ENCODE measurements at regions not wholly inside any gene's neighbourhood (a gene's known extent, or its start where the extent isn't known, plus 50 kb on each side); places are given as distances from the start of the nearest gene placed in this dataset.
"Not testable (repeated sequence)": the region's sequence is repeated elsewhere in the genome, so short reads cannot be mapped to it uniquely, and the experiment has no call there.

DNA sequence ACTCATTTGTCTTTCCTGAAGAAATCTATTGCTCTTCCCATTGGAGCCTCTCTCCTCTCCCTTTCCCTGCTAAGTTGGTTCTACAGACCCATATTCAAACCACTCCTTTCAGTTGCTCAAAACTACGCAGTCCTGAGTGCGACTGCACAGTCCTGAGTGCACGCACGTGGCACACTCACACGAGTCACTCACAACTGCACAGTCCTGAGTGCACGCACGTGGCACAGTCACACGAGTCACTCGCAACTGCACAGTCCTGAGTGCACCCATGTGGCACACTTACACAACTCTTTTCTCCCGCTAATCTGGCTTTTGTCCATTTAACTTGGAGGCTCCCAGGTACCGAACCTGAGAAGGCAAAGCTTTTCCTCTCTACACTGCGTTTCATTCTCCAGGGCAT is 159.7 kb downstream of the RNASET2 start:
- Histone ChIP-seq H3K9me3 (ENCODE audit: insufficient read depth, low read length) (no peaks in the 10 kb centered on the region), H3K27me3 (ENCODE audit: low read length) (no peaks in the 10 kb centered on the region), H3F3A (ENCODE audit: insufficient read depth) (no peaks in the 10 kb centered on the region), H4K20me1 (ENCODE audit: low read depth, low read length) (no peaks in the 10 kb centered on the region), H3K79me2 (ENCODE audit: insufficient read depth, low read length) (no peaks in the 10 kb centered on the region), H3K9ac (ENCODE audit: low read length) (no peak overlapping the region), H3K4me2 (ENCODE audit: low read depth, low read length, poor library complexity, severe bottlenecking) (no peak overlapping the region), H2AFZ (ENCODE audit: low read depth, low read length, severe bottlenecking) (no peak overlapping the region), H3K9me2 (replicated peaks; ENCODE audit: insufficient read depth, low read length) (no peaks in the 10 kb centered on the region), H3K36me3 (ENCODE audit: low read length) (no peaks in the 10 kb centered on the region), H3K27ac (ENCODE audit: low read depth, low read length) (no peak overlapping the region), H3K4me3 (ENCODE audit: insufficient read depth, low read length, poor library complexity, severe bottlenecking) (no peak overlapping the region)
- no peak for TF ChIP-seq EZH2phosphoT487 (conservative IDR thresholded peaks at IDR 0.05; ENCODE audit: low read length)
- TF ChIP-seq, protein P1, sequence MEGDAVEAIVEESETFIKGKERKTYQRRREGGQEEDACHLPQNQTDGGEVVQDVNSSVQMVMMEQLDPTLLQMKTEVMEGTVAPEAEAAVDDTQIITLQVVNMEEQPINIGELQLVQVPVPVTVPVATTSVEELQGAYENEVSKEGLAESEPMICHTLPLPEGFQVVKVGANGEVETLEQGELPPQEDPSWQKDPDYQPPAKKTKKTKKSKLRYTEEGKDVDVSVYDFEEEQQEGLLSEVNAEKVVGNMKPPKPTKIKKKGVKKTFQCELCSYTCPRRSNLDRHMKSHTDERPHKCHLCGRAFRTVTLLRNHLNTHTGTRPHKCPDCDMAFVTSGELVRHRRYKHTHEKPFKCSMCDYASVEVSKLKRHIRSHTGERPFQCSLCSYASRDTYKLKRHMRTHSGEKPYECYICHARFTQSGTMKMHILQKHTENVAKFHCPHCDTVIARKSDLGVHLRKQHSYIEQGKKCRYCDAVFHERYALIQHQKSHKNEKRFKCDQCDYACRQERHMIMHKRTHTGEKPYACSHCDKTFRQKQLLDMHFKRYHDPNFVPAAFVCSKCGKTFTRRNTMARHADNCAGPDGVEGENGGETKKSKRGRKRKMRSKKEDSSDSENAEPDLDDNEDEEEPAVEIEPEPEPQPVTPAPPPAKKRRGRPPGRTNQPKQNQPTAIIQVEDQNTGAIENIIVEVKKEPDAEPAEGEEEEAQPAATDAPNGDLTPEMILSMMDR (IDR thresholded peaks at IDR 0.05; ENCODE audit: insufficient read depth, low read length, poor library complexity, severe bottlenecking): no peak

DNA sequence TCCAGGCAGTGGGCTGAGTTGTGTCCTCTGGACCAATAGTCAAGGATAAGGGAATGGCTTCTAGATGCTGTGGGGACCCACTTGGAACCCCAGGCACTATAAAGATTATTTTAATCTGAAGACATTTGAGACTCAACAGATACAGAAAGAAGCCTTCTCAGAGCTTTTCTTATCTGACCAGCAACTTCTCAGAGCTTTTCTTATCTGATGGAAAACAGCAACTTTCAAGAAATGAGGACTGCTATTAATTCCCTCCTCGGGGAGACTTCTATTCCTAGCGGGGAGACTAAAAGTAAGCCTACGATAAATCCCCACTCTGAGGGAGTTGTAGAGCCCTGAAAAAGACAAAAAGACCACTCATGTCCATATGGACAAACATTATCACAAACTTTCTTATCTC is 160.5 kb downstream of the RNASET2 start:
- TF ChIP-seq, protein P1 (IDR thresholded peaks at IDR 0.05; ENCODE audit: insufficient read depth, low read length, poor library complexity, severe bottlenecking): no peak
- no peak for TF ChIP-seq EZH2phosphoT487 (conservative IDR thresholded peaks at IDR 0.05; ENCODE audit: low read length)
- Histone ChIP-seq H3K4me3 (ENCODE audit: insufficient read depth, low read length, poor library complexity, severe bottlenecking) (no peak overlapping the region), H3K9ac (ENCODE audit: low read length) (no peak overlapping the region), H4K20me1 (ENCODE audit: low read depth, low read length) (no peaks in the 10 kb centered on the region), H3K9me3 (ENCODE audit: insufficient read depth, low read length) (no peaks in the 10 kb centered on the region), H3K4me2 (ENCODE audit: low read depth, low read length, poor library complexity, severe bottlenecking) (no peak overlapping the region), H3F3A (ENCODE audit: insufficient read depth) (no peaks in the 10 kb centered on the region), H3K79me2 (ENCODE audit: insufficient read depth, low read length) (no peaks in the 10 kb centered on the region), H3K9me2 (replicated peaks; ENCODE audit: insufficient read depth, low read length) (no peaks in the 10 kb centered on the region), H3K27me3 (ENCODE audit: low read length) (no peaks in the 10 kb centered on the region), H3K27ac (ENCODE audit: low read depth, low read length) (no peak overlapping the region), H2AFZ (ENCODE audit: low read depth, low read length, severe bottlenecking) (no peak overlapping the region), H3K36me3 (ENCODE audit: low read length) (no peaks in the 10 kb centered on the region)

DNA sequence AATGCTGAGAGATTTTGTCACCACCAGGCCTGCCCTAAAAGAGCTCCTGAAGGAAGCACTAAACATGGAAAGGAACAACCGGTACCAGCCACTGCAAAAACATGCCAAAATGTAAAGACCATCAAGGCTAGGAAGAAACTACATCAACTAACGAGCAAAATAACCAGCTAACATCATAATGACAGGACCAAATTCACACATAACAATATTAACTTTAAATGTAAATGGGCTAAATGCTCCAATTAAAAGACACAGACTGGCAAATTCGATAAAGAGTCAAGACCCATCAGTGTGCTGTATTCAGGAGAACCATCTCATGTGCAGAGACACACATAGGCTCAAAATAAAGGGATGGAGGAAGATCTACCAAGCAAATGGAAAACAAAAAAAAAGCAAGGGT is 163.8 kb upstream of the RPS6KA2 start:
- H3K9me2 ChIP-seq (replicated peaks; ENCODE audit: insufficient read depth, low read length); H3K4me3 ChIP-seq (ENCODE audit: insufficient read depth, low read length, poor library complexity, severe bottlenecking); H3K9me3 ChIP-seq (ENCODE audit: insufficient read depth, low read length); H3K36me3 ChIP-seq (ENCODE audit: low read length); H3K79me2 ChIP-seq (ENCODE audit: insufficient read depth, low read length); H2AFZ ChIP-seq (ENCODE audit: low read depth, low read length, severe bottlenecking); H3K9ac ChIP-seq (ENCODE audit: low read length); H3K4me2 ChIP-seq (ENCODE audit: low read depth, low read length, poor library complexity, severe bottlenecking); H3F3A ChIP-seq (ENCODE audit: insufficient read depth); H3K27ac ChIP-seq (ENCODE audit: low read depth, low read length); H4K20me1 ChIP-seq (ENCODE audit: low read depth, low read length); H3K27me3 ChIP-seq (ENCODE audit: low read length): not testable (repeated sequence)

DNA sequence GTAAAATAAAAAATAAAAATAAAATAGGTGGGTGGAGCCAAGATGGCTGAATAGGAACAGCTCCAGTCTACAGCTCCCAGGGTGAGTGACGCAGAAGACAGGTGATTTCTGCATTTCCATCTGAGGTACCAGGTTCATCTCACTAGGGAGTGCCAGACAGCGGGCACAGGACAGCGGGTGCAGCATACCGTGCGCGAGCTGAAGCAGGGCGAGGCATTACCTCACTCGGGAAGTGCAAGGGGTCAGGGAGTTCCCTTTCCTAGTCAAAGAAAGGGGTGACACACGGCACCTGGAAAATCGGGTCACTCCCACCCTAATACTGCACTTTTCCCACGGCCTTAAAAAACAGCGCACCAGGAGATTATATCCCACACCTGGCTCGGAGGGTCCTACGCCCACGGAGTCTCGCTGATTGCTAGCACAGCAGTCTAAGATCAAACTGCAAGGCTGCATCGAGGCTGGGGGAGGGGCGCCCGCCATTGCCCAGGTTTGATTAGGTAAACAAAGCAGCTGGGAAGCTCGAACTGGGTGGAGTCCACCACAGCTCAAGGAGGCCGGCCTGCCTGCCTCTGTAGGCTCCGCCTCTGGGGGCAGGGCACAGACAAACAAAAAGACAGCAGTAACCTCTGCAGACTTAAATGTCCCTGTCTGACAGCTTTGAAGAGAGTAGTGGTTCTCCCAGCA is 161.9 kb upstream of the RPS6KA2 start:
- H3K4me2 ChIP-seq (ENCODE audit: low read depth, low read length, poor library complexity, severe bottlenecking); H3K79me2 ChIP-seq (ENCODE audit: insufficient read depth, low read length); H3K9ac ChIP-seq (ENCODE audit: low read length); H2AFZ ChIP-seq (ENCODE audit: low read depth, low read length, severe bottlenecking); H3K27me3 ChIP-seq (ENCODE audit: low read length); H3K4me3 ChIP-seq (ENCODE audit: insufficient read depth, low read length, poor library complexity, severe bottlenecking); H3K36me3 ChIP-seq (ENCODE audit: low read length); H3K9me3 ChIP-seq (ENCODE audit: insufficient read depth, low read length); H3F3A ChIP-seq (ENCODE audit: insufficient read depth); H3K9me2 ChIP-seq (replicated peaks; ENCODE audit: insufficient read depth, low read length); H4K20me1 ChIP-seq (ENCODE audit: low read depth, low read length); H3K27ac ChIP-seq (ENCODE audit: low read depth, low read length): not testable (repeated sequence)
